Stomach (tissue), 4 donors: ENCODE measurements at regions not wholly inside any gene's neighbourhood (a gene's known extent, or its start where the extent isn't known, plus 50 kb on each side); places are given as distances from the start of the nearest gene placed in this dataset.

Source experiments
- CTCF ChIP-seq, 7 experiments: fragments of 450-650 bp in 4 of 7; fragments of 200-600 bp in 3 of 7; sonication (generic) in 3 of 7; IDR thresholded peaks; one replicate each; pipeline ENCODE4 v1.5.1; 2016 to 2019; ENCODE audit warnings: antibody characterized with exemption in 7 of 7, control low read depth in 2 of 7, mild to moderate bottlenecking in 1 of 7
- EP300 ChIP-seq: sonication (generic); formaldehyde crosslinking; IDR thresholded peaks from one replicate; pipeline ENCODE4 v1.6.1; 2017; ENCODE audit warnings: antibody characterized with exemption
- POLR2A ChIP-seq, 4 donors: fragments of 450-650 bp; IDR thresholded peaks; one replicate each; pipeline ENCODE4 v1.6.1; 2016; ENCODE audit warnings: antibody characterized with exemption in 4 of 4, control low read depth in 2 of 4, mild to moderate bottlenecking in 1 of 4, moderate library complexity in 1 of 4

- TF ChIP-seq CTCF (IDR thresholded peaks at IDR 0.05), result no peak
- TF ChIP-seq POLR2A (IDR thresholded peaks at IDR 0.05), result no peak
- no peak for TF ChIP-seq EP300
Observed at GRCh38 chr6:61044011-61044410, 1242.0 kb downstream of the KHDRBS2 start.
